ENCODE measurements at regions not wholly inside any gene's neighbourhood (a gene's known extent, or its start where the extent isn't known, plus 50 kb on each side); places are given as distances from the start of the nearest gene placed in this dataset.

GRCh38 chr16:72371307-72372086, 199.5 kb upstream of the PMFBP1 start:
- ATAC-seq (replicated peaks) (no peak), DNase-seq (no peak)
- Mint-ChIP-seq H3K27ac (no peak overlapping the region), H3K4me1 (ENCODE audit: low read depth in 2 of 2) (no peaks in the 10 kb centered on the region), H3K9me3 (no peaks in the 10 kb centered on the region), H3K4me3 (no peak overlapping the region), H3K27me3 (no peaks in the 10 kb centered on the region), H3K36me3 (ENCODE audit: insufficient read depth) (no peaks in the 10 kb centered on the region)

GRCh38 chr16:72369274-72369673, 197.3 kb upstream of the PMFBP1 start:
- H3K27me3 Mint-ChIP-seq, result no peaks in the 10 kb centered on the region
- H3K27ac Mint-ChIP-seq, result no peak overlapping the region

GRCh38 chr16:72367851-72368250, 195.9 kb upstream of the PMFBP1 start:
- DNase-seq, result no peak
- Mint-ChIP-seq H3K36me3 (ENCODE audit: insufficient read depth) (no peaks in the 10 kb centered on the region), H3K27me3 (no peaks in the 10 kb centered on the region), H3K27ac (no peak overlapping the region), H3K4me1 (ENCODE audit: low read depth in 2 of 2) (no peaks in the 10 kb centered on the region), H3K9me3 (no peaks in the 10 kb centered on the region), H3K4me3 (no peak overlapping the region)
- no peak for ATAC-seq (replicated peaks)

More at GRCh38 chr16:72369274-72369673, 197.3 kb upstream of the PMFBP1 start:
- Mint-ChIP-seq H3K9me3 (no peaks in the 10 kb centered on the region), H3K36me3 (ENCODE audit: insufficient read depth) (no peaks in the 10 kb centered on the region), H3K4me1 (ENCODE audit: low read depth in 2 of 2) (no peaks in the 10 kb centered on the region), H3K4me3 (no peak overlapping the region)
- DNase-seq (no peak), ATAC-seq (replicated peaks) (no peak)

- Mint-ChIP-seq H3K9me3 (no peaks in the 10 kb centered on the region), H3K4me1 (ENCODE audit: low read depth in 2 of 2) (no peaks in the 10 kb centered on the region), H3K4me3 (no peak overlapping the region), H3K36me3 (ENCODE audit: insufficient read depth) (no peaks in the 10 kb centered on the region), H3K27me3 (no peaks in the 10 kb centered on the region), H3K27ac (no peak overlapping the region)
- DNase-seq (no peak), ATAC-seq (replicated peaks) (no peak)
Measured at GRCh38 chr16:72362973-72363372, 191.0 kb upstream of the PMFBP1 start.

GRCh38 chr16:72362476-72362875, 190.5 kb upstream of the PMFBP1 start:
- DNase-seq (no peak), ATAC-seq (replicated peaks) (no peak)
- Mint-ChIP-seq H3K4me3 (no peak overlapping the region), H3K27ac (no peak overlapping the region), H3K27me3 (no peaks in the 10 kb centered on the region), H3K4me1 (ENCODE audit: low read depth in 2 of 2) (no peaks in the 10 kb centered on the region), H3K9me3 (no peaks in the 10 kb centered on the region), H3K36me3 (ENCODE audit: insufficient read depth) (no peaks in the 10 kb centered on the region)

GRCh38 chr16:72357910-72358309, 186.0 kb upstream of the PMFBP1 start:
- Mint-ChIP-seq H3K27me3 (no peaks in the 10 kb centered on the region), H3K4me1 (ENCODE audit: low read depth in 2 of 2) (no peaks in the 10 kb centered on the region), H3K27ac (no peak overlapping the region), H3K36me3 (ENCODE audit: insufficient read depth) (no peaks in the 10 kb centered on the region), H3K4me3 (no peak overlapping the region), H3K9me3 (peaks cover 0 to 3% of the 10 kb centered on the region in 2 donors)
- DNase-seq, result no peak
- no peak for ATAC-seq (replicated peaks)

- Mint-ChIP-seq H3K27me3 (no peaks in the 10 kb centered on the region), H3K4me1 (ENCODE audit: low read depth in 2 of 2) (no peaks in the 10 kb centered on the region), H3K36me3 (ENCODE audit: insufficient read depth) (no peaks in the 10 kb centered on the region), H3K27ac (no peak overlapping the region), H3K4me3 (no peak overlapping the region), H3K9me3 (peaks cover 0 to 3% of the 10 kb centered on the region in 2 donors)
- no peak for DNase-seq
- no peak for ATAC-seq (replicated peaks)
Measured at GRCh38 chr16:72355561-72355960, 183.6 kb upstream of the PMFBP1 start.

GRCh38 chr16:72349719-72350118, 177.8 kb upstream of the PMFBP1 start:
- H3K36me3 Mint-ChIP-seq (ENCODE audit: insufficient read depth), result no peaks in the 10 kb centered on the region
- H3K27me3 Mint-ChIP-seq, result no peaks in the 10 kb centered on the region
- no peak for DNase-seq

GRCh38 chr16:72332926-72333325, 161.0 kb upstream of the PMFBP1 start:
- Mint-ChIP-seq H3K4me3 (no peak overlapping the region), H3K27me3 (no peaks in the 10 kb centered on the region), H3K9me3 (peaks cover 7 to 10% of the 10 kb centered on the region in 2 donors), H3K27ac (no peak overlapping the region), H3K4me1 (ENCODE audit: low read depth in 2 of 2) (no peaks in the 10 kb centered on the region), H3K36me3 (ENCODE audit: insufficient read depth) (peaks cover 3% of the 10 kb centered on the region)
- no peak for ATAC-seq (replicated peaks)
- no peak for DNase-seq

More at GRCh38 chr16:72349719-72350118, 177.8 kb upstream of the PMFBP1 start:
- Mint-ChIP-seq H3K4me3 (no peak overlapping the region), H3K4me1 (ENCODE audit: low read depth in 2 of 2) (no peaks in the 10 kb centered on the region), H3K9me3 (peaks cover 0 to 3% of the 10 kb centered on the region in 2 donors), H3K27ac (no peak overlapping the region)
- no peak for ATAC-seq (replicated peaks)

GRCh38 chr16:72324578-72324977, 152.6 kb upstream of the PMFBP1 start:
- Mint-ChIP-seq H3K36me3 (ENCODE audit: insufficient read depth) (no peaks in the 10 kb centered on the region), H3K9me3 (peaks cover 14 to 15% of the 10 kb centered on the region in 2 donors), H3K27me3 (no peaks in the 10 kb centered on the region), H3K4me3 (no peak overlapping the region), H3K27ac (no peak overlapping the region), H3K4me1 (ENCODE audit: low read depth in 2 of 2) (no peaks in the 10 kb centered on the region)
- DNase-seq, result no peak
- no peak for ATAC-seq (replicated peaks)

GRCh38 chr16:72317446-72317845, 145.5 kb upstream of the PMFBP1 start:
- Mint-ChIP-seq H3K4me3 (no peak overlapping the region), H3K27ac (no peak overlapping the region), H3K4me1 (ENCODE audit: low read depth in 2 of 2) (no peaks in the 10 kb centered on the region), H3K9me3 (peaks cover 10 to 13% of the 10 kb centered on the region in 2 donors), H3K27me3 (no peaks in the 10 kb centered on the region), H3K36me3 (ENCODE audit: insufficient read depth) (no peaks in the 10 kb centered on the region)
- ATAC-seq (replicated peaks) (no peak), DNase-seq (no peak)

- H3K4me1 Mint-ChIP-seq (ENCODE audit: low read depth in 2 of 2), result no peaks in the 10 kb centered on the region
- ATAC-seq (replicated peaks), result no peak
- H3K36me3 Mint-ChIP-seq (ENCODE audit: insufficient read depth), result no peaks in the 10 kb centered on the region
- no peak overlapping the region for H3K27ac Mint-ChIP-seq
- no peaks in the 10 kb centered on the region for H3K27me3 Mint-ChIP-seq
- no peak for DNase-seq
- H3K9me3 Mint-ChIP-seq, result peaks cover 9 to 13% of the 10 kb centered on the region in 2 donors
- no peak overlapping the region for H3K4me3 Mint-ChIP-seq
Measured at GRCh38 chr16:72313903-72314302, 141.9 kb upstream of the PMFBP1 start.

- Mint-ChIP-seq H3K27ac (no peak overlapping the region), H3K9me3 (peaks cover 8 to 13% of the 10 kb centered on the region in 2 donors), H3K4me1 (ENCODE audit: low read depth in 2 of 2) (no peaks in the 10 kb centered on the region), H3K27me3 (no peaks in the 10 kb centered on the region), H3K4me3 (no peak overlapping the region), H3K36me3 (ENCODE audit: insufficient read depth) (no peaks in the 10 kb centered on the region)
- ATAC-seq (replicated peaks) (no peak), DNase-seq (no peak)
Measured at GRCh38 chr16:72312828-72313227, 140.9 kb upstream of the PMFBP1 start.

GRCh38 chr16:72311426-72311825, 139.5 kb upstream of the PMFBP1 start:
- Mint-ChIP-seq H3K27ac (no peak overlapping the region), H3K4me3 (no peak overlapping the region)

More at GRCh38 chr16:72311426-72311825, 139.5 kb upstream of the PMFBP1 start:
- no peaks in the 10 kb centered on the region for H3K36me3 Mint-ChIP-seq (ENCODE audit: insufficient read depth)
- DNase-seq, result no peak
- H3K4me1 Mint-ChIP-seq (ENCODE audit: low read depth in 2 of 2), result no peaks in the 10 kb centered on the region
- no peak for ATAC-seq (replicated peaks)
- H3K9me3 Mint-ChIP-seq, result peaks cover 8 to 13% of the 10 kb centered on the region in 2 donors
- no peaks in the 10 kb centered on the region for H3K27me3 Mint-ChIP-seq
